K562 (cell line): ENCODE measurements at regions not wholly inside any gene's neighbourhood (a gene's known extent, or its start where the extent isn't known, plus 50 kb on each side); places are given as distances from the start of the nearest gene placed in this dataset.

Experiments used
- ATAC-seq: fragments of 200-7000 bp; cut with Tn5 transposase; 3 replicates; pipeline ENCODE4 v1.9.1; 2020; ENCODE audit warnings: moderate library complexity
- BruUV-seq: library from RNA; stranded (reverse); fragments of 400-500 nt; replicated peaks from 2 replicates; lab custom pipeline; 2021; lab: Mats Ljungman, UMichigan
- CTCF ChIA-PET: fragments of 300-600 bp; formaldehyde crosslinking; extraction: SDS; loops from one replicate; lab custom pipeline; 2021; ENCODE audit warnings: low intra/inter-chr PET ratio; lab: Yijun Ruan, JAX
- POLR2A ChIA-PET: fragments of 300-600, 350-650 bp; sonication (Branson Sonifier 250); formaldehyde crosslinking; extraction: SDS; loops from one replicate; lab custom pipeline; 2021; ENCODE audit warnings: antibody characterized with exemption, inconsistent platforms; lab: Yijun Ruan, JAX
- DNase-seq, 4 experiments: peaks; one replicate each; pipeline versions ENCODE4 v3.0.0 to v3.0.0-alpha.2; 2011 to 2018; ENCODE audit warnings: low spot score in 3 of 4, mixed read lengths in 3 of 4; ENCODE audit errors: extremely low read depth in 1 of 4
- FAIRE-seq: peaks from 2 replicates; lab custom pipeline; 2011; peaks lifted over from hg19 to GRCh38; lab: Jason Lieb, UNC
- H2AFZ ChIP-seq: 2 replicates; pipeline ENCODE4 v1.6.0; 2011; ENCODE audit warnings: low read depth, low read length, control low read depth, inconsistent platforms
- H3K27ac ChIP-seq: fragments of 200-600 bp; 3 replicates; pipeline ENCODE4 v1.8.0; 2011; ENCODE audit warnings: low read depth, mild to moderate bottlenecking, control low read depth, inconsistent platforms, low read length, moderate library complexity, mixed read lengths; ENCODE audit errors: extremely low read depth
- H3K27me3 ChIP-seq, 2 experiments: fragments of 300-600 bp in 1 of 2; 2 replicates in 1 of 2; 3 replicates in 1 of 2; pipeline versions ENCODE4 v1.6.0 to v1.8.0; 2011; ENCODE audit warnings: inconsistent platforms in 2 of 2, low read length in 2 of 2, mild to moderate bottlenecking in 1 of 2, mixed read lengths in 1 of 2, moderate library complexity in 1 of 2; ENCODE audit not compliant: control insufficient read depth in 2 of 2, insufficient read depth in 2 of 2
- H3K36me3 ChIP-seq: fragments of 300-600 bp; 3 replicates; pipeline ENCODE4 v1.8.0; 2011; ENCODE audit warnings: mild to moderate bottlenecking, low read length, inconsistent platforms; ENCODE audit not compliant: control insufficient read depth, insufficient read depth
- H3K4me1 ChIP-seq, 2 experiments: fragments of 200-600 bp in 1 of 2; replicated peaks in 1 of 2; 2 replicates in 1 of 2; 3 replicates in 1 of 2; pipeline versions ENCODE4 v1.5.1 to v1.8.0; 2011; ENCODE audit warnings: inconsistent platforms in 2 of 2, low read length in 2 of 2, mild to moderate bottlenecking in 1 of 2, mixed read lengths in 1 of 2, moderate library complexity in 1 of 2; ENCODE audit not compliant: control insufficient read depth in 2 of 2, insufficient read depth in 2 of 2
- H3K4me2 ChIP-seq: 2 replicates; pipeline ENCODE4 v1.6.1; 2011; ENCODE audit warnings: low read length, control low read depth, inconsistent platforms, mixed read lengths; ENCODE audit not compliant: insufficient read depth
- H3K4me3 ChIP-seq: fragments of 200-600 bp; sonication (generic), shearing (Covaris generic); 2 replicates; pipeline ENCODE4 v1.5.1; 2016; ENCODE audit warnings: control low read depth, inconsistent platforms
- H3K79me2 ChIP-seq: fragments of 200-600 bp; 3 replicates; pipeline ENCODE4 v1.8.0; 2011; ENCODE audit warnings: low read length, inconsistent platforms; ENCODE audit not compliant: control insufficient read depth, insufficient read depth
- H3K9ac ChIP-seq, 2 experiments: 2 replicates each; pipeline versions ENCODE4 v1.6.0 to v1.6.1; 2011; ENCODE audit warnings: low read depth in 2 of 2, low read length in 2 of 2, control low read depth in 1 of 2, inconsistent platforms in 1 of 2, mild to moderate bottlenecking in 1 of 2, mixed read lengths in 1 of 2; ENCODE audit not compliant: insufficient read depth in 1 of 2
- H3K9me1 ChIP-seq: one replicate; pipeline ENCODE4 v1.6.0; 2011; ENCODE audit warnings: inconsistent platforms, mild to moderate bottlenecking, low read length, moderate library complexity; ENCODE audit not compliant: control insufficient read depth, insufficient read depth
- H3K9me3 ChIP-seq: replicated peaks from 2 replicates; pipeline ENCODE4 v1.5.1; 2011; ENCODE audit warnings: low read depth, low read length, inconsistent platforms; ENCODE audit not compliant: control insufficient read depth, insufficient read depth
- H4K20me1 ChIP-seq: replicated peaks from 2 replicates; pipeline ENCODE4 v1.6.1; 2011; ENCODE audit warnings: low read length, inconsistent platforms, mixed read lengths; ENCODE audit not compliant: control insufficient read depth, insufficient read depth
- CHD4 ChIP-seq: fragments of 200-600 bp; sonication (generic); IDR thresholded peaks from 3 replicates; pipeline ENCODE4 v1.6.1; 2012; ENCODE audit warnings: low read depth, mild to moderate bottlenecking, mixed read lengths, low read length, inconsistent platforms; ENCODE audit not compliant: insufficient read depth, insufficient replicate concordance, poor library complexity, severe bottlenecking
- ETV5 ChIP-seq: sonication (generic); formaldehyde crosslinking; IDR thresholded peaks from 2 replicates; pipeline ENCODE4 v1.4.0; 2020; ENCODE audit warnings: low read depth, mild to moderate bottlenecking, missing genetic modification reagents
- FOXK2 ChIP-seq, 2 experiments: fragments of 450-650 bp; IDR thresholded peaks in 1 of 2; conservative IDR thresholded peaks in 1 of 2; 2 replicates each; pipeline ENCODE4 v1.6.1; 2016; ENCODE audit warnings: low read depth in 2 of 2, mild to moderate bottlenecking in 1 of 2
- FOXP1 ChIP-seq: sonication (generic); formaldehyde crosslinking; IDR thresholded peaks from 2 replicates; pipeline ENCODE4 v1.8.0; 2022; ENCODE audit warnings: mild to moderate bottlenecking, missing genetic modification reagents
- KDM2B ChIP-seq: fragments of 250-450 bp; sonication (Bioruptor Pico); IDR thresholded peaks from 2 replicates; pipeline ENCODE4 v1.8.0; 2021; ENCODE audit warnings: mild to moderate bottlenecking, moderate library complexity
- MYBL2 ChIP-seq, 2 experiments: fragments of 450-650 bp in 1 of 2; sonication (generic) in 1 of 2; formaldehyde crosslinking in 1 of 2; IDR thresholded peaks; 2 replicates each; pipeline versions ENCODE4 v1.6.1 to v1.8.1; 2017 to 2022; ENCODE audit warnings: borderline replicate concordance in 1 of 2, inconsistent platforms in 1 of 2, low read depth in 1 of 2, mild to moderate bottlenecking in 1 of 2, missing genetic modification reagents in 1 of 2, moderate library complexity in 1 of 2
- POLR3G ChIP-seq: IDR thresholded peaks from 2 replicates; pipeline ENCODE4 v1.6.1; 2011; ENCODE audit not compliant: insufficient read length, insufficient replicate concordance; ENCODE audit errors: extremely low read depth
- POU5F1 ChIP-seq: fragments of 150-350 bp; IDR thresholded peaks from 2 replicates; pipeline ENCODE4 v1.6.1; 2014; ENCODE audit warnings: borderline replicate concordance, low read length, low read depth, mild to moderate bottlenecking; ENCODE audit not compliant: partially characterized antibody
- TAF7 ChIP-seq: fragments of 450-650 bp; IDR thresholded peaks from 2 replicates; pipeline ENCODE4 v1.6.1; 2016; ENCODE audit warnings: missing genetic modification characterization, missing compliant biosample characterization
- ZNF124 ChIP-seq: sonication (generic); formaldehyde crosslinking; IDR thresholded peaks from 2 replicates; pipeline ENCODE4 v1.8.1; 2022; ENCODE audit warnings: missing genetic modification reagents
- ZNF263 ChIP-seq: sonication (generic); formaldehyde crosslinking; IDR thresholded peaks from 2 replicates; pipeline ENCODE4 v1.8.0; 2022; ENCODE audit warnings: mild to moderate bottlenecking, missing genetic modification reagents, borderline replicate concordance
- ZNF668 ChIP-seq: fragments of 250-450 bp; sonication (Bioruptor Pico); IDR thresholded peaks from 2 replicates; pipeline ENCODE4 v1.8.0; 2022; ENCODE audit warnings: mild to moderate bottlenecking, inconsistent platforms
- WGBS: fragments of 100-300 bp; shearing (Covaris generic); methylation state at CpG from one replicate; pipeline ENCODE4 v1.1.6; 2016; ENCODE audit warnings: low coverage, mixed read lengths; ENCODE audit not compliant: insufficient coverage; ENCODE audit errors: missing lambda C conversion rate; 5-methylcytosine and 5-hydroxymethylcytosine counted together
- in situ Hi-C: fragments of 300-500 bp; cut with MboI; formaldehyde crosslinking; loops from 4 replicates; pipeline ENCODE4 v1.15.0; 2018; ENCODE audit warnings: inconsistent platforms, mixed read lengths
- intact Hi-C: fragments of 100-400 bp; cut with micrococcal nuclease; formaldehyde crosslinking; loops from 2 replicates; pipeline ENCODE4 v1.14.2; 2022
- TF ChIP-seq, protein P1 (sequence below): fragments of 450-650 bp; formaldehyde crosslinking; IDR thresholded peaks from 2 replicates; pipeline ENCODE4 v1.4.0; 2020; ENCODE audit warnings: mild to moderate bottlenecking, moderate library complexity

DNA sequence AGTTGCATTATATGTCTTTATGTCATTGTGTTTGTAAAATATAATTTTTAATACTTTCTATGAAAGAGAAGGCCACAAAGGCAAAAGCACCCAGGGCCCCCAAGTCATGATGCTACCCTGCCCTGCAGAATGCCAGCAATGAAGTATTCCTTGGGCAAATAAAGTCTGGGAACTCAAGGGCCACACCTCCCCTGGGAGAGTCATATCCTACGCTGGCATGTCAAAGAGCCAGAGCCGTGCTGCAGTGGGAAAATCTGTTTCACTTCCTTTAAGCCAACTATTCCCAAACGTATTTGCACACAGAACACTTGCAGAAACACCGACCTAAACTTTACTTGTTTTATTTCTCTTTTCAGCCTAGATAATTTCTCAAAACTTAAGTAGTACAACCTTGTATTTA is 98.4 kb upstream of the KAZN start:
- WGBS, result 19% methylated on average over 4 of the region's 4 CpGs
- no peaks in the 10 kb centered on the region for H4K20me1 ChIP-seq
- no peaks in the 10 kb centered on the region for H3K9me3 ChIP-seq
- ATAC-seq, result no peak
- no peaks in the 10 kb centered on the region for H3K36me3 ChIP-seq
- BruUV-seq, result no TSS peak
- H3K4me3 ChIP-seq, result no peak overlapping the region
- H3K79me2 ChIP-seq, result no peaks in the 10 kb centered on the region
- no peaks in the 10 kb centered on the region for H3K9me1 ChIP-seq
- DNase-seq, result no peak
- TF ChIP-seq ETV5 (CRISPR knock-in tag), result no peak
- H3K27ac ChIP-seq, result no peak overlapping the region
- H3K4me2 ChIP-seq, result no peak overlapping the region
- in situ Hi-C loops (no loop called here), intact Hi-C loops (no loop called here)
- H3K27me3 ChIP-seq, result peaks cover 2 to 16% of the 10 kb centered on the region in 2 experiments; a peak in 3 of 5 replicates
- no peak for FAIRE-seq
- H2AFZ ChIP-seq, result no peak overlapping the region
- ChIA-PET POLR2A (interaction anchor here (0.7 kb wide), 1 partner anchor 10 kb away, joined by 3 read pairs; no protein-coding TSS in a partner anchor), CTCF (interaction anchor here (0.6 kb wide), 1 partner anchor 268 kb away, joined by 3 read pairs; no protein-coding TSS in a partner anchor)
- H3K9ac ChIP-seq, result no peak overlapping the region
- no peaks in the 10 kb centered on the region for H3K4me1 ChIP-seq

GRCh38 chr1:14500912-14501311 is 97.6 kb upstream of the KAZN start:
- WGBS, result 95% methylated on average over 1 of the region's 1 CpG
- TF ChIP-seq TAF7 (no peak), ZNF668 (CRISPR knock-in tag) (no peak), ZNF263 (CRISPR knock-in tag) (no peak), MYBL2 (IDR thresholded peaks at IDR 0.05; ENCODE audit: low read depth) (no peak), MYBL2 (CRISPR knock-in tag; IDR thresholded peaks at IDR 0.05; ENCODE audit: borderline replicate concordance) (no peak), CHD4 (no peak), FOXP1 (CRISPR knock-in tag) (no peak), FOXK2 (conservative IDR thresholded peaks at IDR 0.05 in 1 of 2, IDR thresholded peaks at IDR 0.05 in 1 of 2; ENCODE audit: low read depth in 2 of 2) (no peak), KDM2B (CRISPR knock-in tag) (no peak), ZNF124 (CRISPR knock-in tag) (no peak), POLR3G (no peak), POU5F1 (no peak)
- TF ChIP-seq, protein P1, sequence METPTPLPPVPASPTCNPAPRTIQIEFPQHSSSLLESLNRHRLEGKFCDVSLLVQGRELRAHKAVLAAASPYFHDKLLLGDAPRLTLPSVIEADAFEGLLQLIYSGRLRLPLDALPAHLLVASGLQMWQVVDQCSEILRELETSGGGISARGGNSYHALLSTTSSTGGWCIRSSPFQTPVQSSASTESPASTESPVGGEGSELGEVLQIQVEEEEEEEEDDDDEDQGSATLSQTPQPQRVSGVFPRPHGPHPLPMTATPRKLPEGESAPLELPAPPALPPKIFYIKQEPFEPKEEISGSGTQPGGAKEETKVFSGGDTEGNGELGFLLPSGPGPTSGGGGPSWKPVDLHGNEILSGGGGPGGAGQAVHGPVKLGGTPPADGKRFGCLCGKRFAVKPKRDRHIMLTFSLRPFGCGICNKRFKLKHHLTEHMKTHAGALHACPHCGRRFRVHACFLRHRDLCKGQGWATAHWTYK (CRISPR knock-in tag), result no peak

More at GRCh38 chr1:14500912-14501311, 97.6 kb upstream of the KAZN start:
- peaks cover 4 to 16% of the 10 kb centered on the region in 2 experiments; a peak in 3 of 5 replicates for H3K27me3 ChIP-seq
- in situ Hi-C loops, result no loop called here
- H3K27ac ChIP-seq, result no peak overlapping the region
- ATAC-seq (no peak), DNase-seq (no peak), FAIRE-seq (no peak)
- intact Hi-C loops, result no loop called here
- H3K9me1 ChIP-seq, result no peaks in the 10 kb centered on the region
- CTCF ChIA-PET, result no interaction called here
- no peaks in the 10 kb centered on the region for H3K79me2 ChIP-seq
- no peak overlapping the region for H3K4me3 ChIP-seq
- POLR2A ChIA-PET, result no interaction called here
- BruUV-seq, result no TSS peak
- H3K9me3 ChIP-seq, result no peaks in the 10 kb centered on the region
- H3K4me2 ChIP-seq, result no peak overlapping the region
- no peak overlapping the region for H3K9ac ChIP-seq
- no peak overlapping the region for H2AFZ ChIP-seq
- no peaks in the 10 kb centered on the region for H4K20me1 ChIP-seq
- no peaks in the 10 kb centered on the region for H3K4me1 ChIP-seq
- no peaks in the 10 kb centered on the region for H3K36me3 ChIP-seq
